ENCODE measurements at regions not wholly inside any gene's neighbourhood (a gene's known extent, or its start where the extent isn't known, plus 50 kb on each side); places are given as distances from the start of the nearest gene placed in this dataset.
"Not testable (repeated sequence)": the region's sequence is repeated elsewhere in the genome, so short reads cannot be mapped to it uniquely, and the experiment has no call there.

- TF ChIP-seq ZNF384 (IDR thresholded peaks at IDR 0.05); LEF1 (IDR thresholded peaks at IDR 0.05; ENCODE audit: borderline replicate concordance); NFRKB (IDR thresholded peaks at IDR 0.05); TARDBP (IDR thresholded peaks at IDR 0.05); SP1 (IDR thresholded peaks at IDR 0.05); FOXM1 (IDR thresholded peaks at IDR 0.05; ENCODE audit: borderline replicate concordance); BHLHE40 (IDR thresholded peaks at IDR 0.05; ENCODE audit: borderline replicate concordance); FOXA1 (IDR thresholded peaks at IDR 0.05); SUZ12 (IDR thresholded peaks at IDR 0.05): not testable (repeated sequence)
Measured at GRCh38 chr5:162964144-162964543, 473.3 kb upstream of the CCNG1 start.

Data from HEK293T (cell line).